HEK293 (cell line): ENCODE measurements at regions not wholly inside any gene's neighbourhood (a gene's known extent, or its start where the extent isn't known, plus 50 kb on each side); places are given as distances from the start of the nearest gene placed in this dataset.

Source experiments
- FEZF1 ChIP-seq: fragments of 450-650 bp; formaldehyde crosslinking; IDR thresholded peaks from 2 replicates; pipeline ENCODE4 v1.5.1; 2016; ENCODE audit warnings: missing biosample characterization, missing genetic modification characterization
- GLI4 ChIP-seq: fragments of 450-650 bp; formaldehyde crosslinking; IDR thresholded peaks from 2 replicates; pipeline ENCODE4 v1.5.1; 2016; ENCODE audit warnings: missing biosample characterization, missing genetic modification characterization
- KLF7 ChIP-seq: fragments of 450-650 bp; formaldehyde crosslinking; IDR thresholded peaks from 2 replicates; pipeline ENCODE4 v1.5.1; 2016; ENCODE audit warnings: missing biosample characterization, missing genetic modification characterization, borderline replicate concordance
- YY2 ChIP-seq: fragments of 450-650 bp; formaldehyde crosslinking; IDR thresholded peaks from 2 replicates; pipeline ENCODE4 v1.5.1; 2016; ENCODE audit warnings: missing biosample characterization, missing genetic modification characterization
- ZBTB1 ChIP-seq: fragments of 450-650 bp; formaldehyde crosslinking; IDR thresholded peaks from 2 replicates; pipeline ENCODE4 v1.5.1; 2016; ENCODE audit warnings: missing biosample characterization, missing genetic modification characterization
- ZBTB17 ChIP-seq: fragments of 450-650 bp; formaldehyde crosslinking; IDR thresholded peaks from 2 replicates; pipeline ENCODE4 v1.5.1; 2016; ENCODE audit warnings: missing biosample characterization, missing genetic modification characterization
- ZBTB44 ChIP-seq: fragments of 450-650 bp; IDR thresholded peaks from 2 replicates; pipeline ENCODE4 v1.5.1; 2018; ENCODE audit warnings: missing biosample characterization, mild to moderate bottlenecking, missing genetic modification characterization
- ZFP69B ChIP-seq: fragments of 450-650 bp; formaldehyde crosslinking; IDR thresholded peaks from 2 replicates; pipeline ENCODE4 v1.5.1; 2016; ENCODE audit warnings: missing biosample characterization, missing genetic modification characterization
- ZNF112 ChIP-seq: fragments of 450-650 bp; formaldehyde crosslinking; IDR thresholded peaks from 2 replicates; pipeline ENCODE4 v1.5.0; 2017; ENCODE audit warnings: missing biosample characterization, missing genetic modification characterization
- ZNF175 ChIP-seq: fragments of 450-650 bp; formaldehyde crosslinking; IDR thresholded peaks from 2 replicates; pipeline ENCODE4 v1.5.1; 2016; ENCODE audit warnings: missing biosample characterization, missing genetic modification characterization
- ZNF223 ChIP-seq: fragments of 450-650 bp; formaldehyde crosslinking; IDR thresholded peaks from 2 replicates; pipeline ENCODE4 v1.5.1; 2016; ENCODE audit warnings: missing biosample characterization, missing genetic modification characterization
- ZNF341 ChIP-seq: fragments of 450-650 bp; formaldehyde crosslinking; IDR thresholded peaks from 2 replicates; pipeline ENCODE4; 2016; ENCODE audit warnings: low read depth, missing biosample characterization, missing genetic modification characterization
- ZNF362 ChIP-seq: fragments of 450-650 bp; formaldehyde crosslinking; IDR thresholded peaks from 2 replicates; pipeline ENCODE4 v1.5.1; 2016; ENCODE audit warnings: missing biosample characterization, missing genetic modification characterization
- ZNF366 ChIP-seq: fragments of 450-650 bp; formaldehyde crosslinking; conservative IDR thresholded peaks from 2 replicates; pipeline ENCODE4 v1.5.1; 2016; ENCODE audit warnings: missing biosample characterization, missing genetic modification characterization
- ZNF48 ChIP-seq: fragments of 450-650 bp; formaldehyde crosslinking; IDR thresholded peaks from 2 replicates; pipeline ENCODE4 v1.5.1; 2016; ENCODE audit warnings: missing biosample characterization, missing genetic modification characterization
- ZNF510 ChIP-seq: fragments of 450-650 bp; formaldehyde crosslinking; IDR thresholded peaks from 2 replicates; pipeline ENCODE4 v1.5.1; 2018; ENCODE audit warnings: mild to moderate bottlenecking, missing genetic modification characterization, missing biosample characterization; ENCODE audit not compliant: insufficient replicate concordance
- ZNF514 ChIP-seq: fragments of 450-650 bp; formaldehyde crosslinking; IDR thresholded peaks from 2 replicates; pipeline ENCODE4 v1.5.1; 2016; ENCODE audit warnings: missing biosample characterization, missing genetic modification characterization
- ZNF600 ChIP-seq: fragments of 450-650 bp; formaldehyde crosslinking; IDR thresholded peaks from 2 replicates; pipeline ENCODE4 v1.5.1; 2016; ENCODE audit warnings: missing biosample characterization, missing genetic modification characterization
- ZNF610 ChIP-seq: fragments of 450-650 bp; formaldehyde crosslinking; IDR thresholded peaks from 2 replicates; pipeline ENCODE4 v1.5.1; 2016; ENCODE audit warnings: missing biosample characterization, missing genetic modification characterization, borderline replicate concordance
- ZNF664 ChIP-seq: fragments of 450-650 bp; formaldehyde crosslinking; IDR thresholded peaks from 2 replicates; pipeline ENCODE4 v1.5.1; 2016; ENCODE audit warnings: missing biosample characterization, missing genetic modification characterization
- ZNF76 ChIP-seq: fragments of 450-650 bp; formaldehyde crosslinking; IDR thresholded peaks from 2 replicates; pipeline ENCODE4; 2016; ENCODE audit warnings: low read depth, missing biosample characterization, missing genetic modification characterization, borderline replicate concordance
- ZNF776 ChIP-seq: fragments of 450-650 bp; formaldehyde crosslinking; IDR thresholded peaks from 2 replicates; pipeline ENCODE4 v1.5.0; 2017; ENCODE audit warnings: missing biosample characterization, missing genetic modification characterization, borderline replicate concordance
- ZNF777 ChIP-seq: fragments of 450-650 bp; formaldehyde crosslinking; IDR thresholded peaks from 2 replicates; pipeline ENCODE4 v1.5.1; 2017; ENCODE audit warnings: missing biosample characterization, missing genetic modification characterization, borderline replicate concordance
- ZSCAN18 ChIP-seq: fragments of 450-650 bp; formaldehyde crosslinking; IDR thresholded peaks from 2 replicates; pipeline ENCODE4 v1.5.1; 2016; ENCODE audit warnings: missing biosample characterization, missing genetic modification characterization
- TF ChIP-seq, protein P1 (sequence below): fragments of 450-650 bp; formaldehyde crosslinking; IDR thresholded peaks from 2 replicates; pipeline ENCODE4 v1.5.1; 2016; ENCODE audit warnings: missing biosample characterization, missing genetic modification characterization
- TF ChIP-seq, protein P2 (sequence below): fragments of 450-650 bp; formaldehyde crosslinking; IDR thresholded peaks from 2 replicates; pipeline ENCODE4 v1.5.1; 2016; ENCODE audit warnings: missing biosample characterization, missing genetic modification characterization
- TF ChIP-seq, protein P3 (sequence below): fragments of 450-650 bp; formaldehyde crosslinking; IDR thresholded peaks from 2 replicates; pipeline ENCODE4; 2016; ENCODE audit warnings: missing biosample characterization, missing genetic modification characterization
- TF ChIP-seq, protein P4 (sequence below): fragments of 450-650 bp; formaldehyde crosslinking; IDR thresholded peaks from 2 replicates; pipeline ENCODE4 v1.5.1; 2017; ENCODE audit warnings: missing biosample characterization, missing genetic modification characterization
- TF ChIP-seq, protein P5 (sequence below): fragments of 450-650 bp; formaldehyde crosslinking; IDR thresholded peaks from 2 replicates; pipeline ENCODE4 v1.5.1; 2017; ENCODE audit warnings: missing biosample characterization, missing genetic modification characterization

DNA sequence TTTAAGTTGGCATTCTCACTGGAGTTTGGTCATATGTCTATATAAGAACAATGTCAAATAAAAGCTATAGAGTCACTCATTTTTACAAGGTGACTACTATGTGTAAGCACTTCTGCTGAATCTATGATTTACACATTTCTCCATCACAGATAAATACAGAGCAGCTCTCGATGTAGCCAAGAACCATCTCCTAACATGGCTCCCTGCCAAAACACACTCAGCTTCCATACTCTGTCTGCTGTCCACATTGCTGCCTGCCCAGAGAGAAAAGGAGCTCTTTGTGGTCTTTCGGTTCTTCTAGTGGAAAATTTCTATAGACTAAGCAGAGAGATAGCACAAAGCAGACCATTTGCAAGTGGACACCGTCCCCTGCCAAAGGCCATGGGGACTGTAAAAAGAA lies 190.9 kb upstream of the KLF12 start (continued):
- TF ChIP-seq, protein P1, sequence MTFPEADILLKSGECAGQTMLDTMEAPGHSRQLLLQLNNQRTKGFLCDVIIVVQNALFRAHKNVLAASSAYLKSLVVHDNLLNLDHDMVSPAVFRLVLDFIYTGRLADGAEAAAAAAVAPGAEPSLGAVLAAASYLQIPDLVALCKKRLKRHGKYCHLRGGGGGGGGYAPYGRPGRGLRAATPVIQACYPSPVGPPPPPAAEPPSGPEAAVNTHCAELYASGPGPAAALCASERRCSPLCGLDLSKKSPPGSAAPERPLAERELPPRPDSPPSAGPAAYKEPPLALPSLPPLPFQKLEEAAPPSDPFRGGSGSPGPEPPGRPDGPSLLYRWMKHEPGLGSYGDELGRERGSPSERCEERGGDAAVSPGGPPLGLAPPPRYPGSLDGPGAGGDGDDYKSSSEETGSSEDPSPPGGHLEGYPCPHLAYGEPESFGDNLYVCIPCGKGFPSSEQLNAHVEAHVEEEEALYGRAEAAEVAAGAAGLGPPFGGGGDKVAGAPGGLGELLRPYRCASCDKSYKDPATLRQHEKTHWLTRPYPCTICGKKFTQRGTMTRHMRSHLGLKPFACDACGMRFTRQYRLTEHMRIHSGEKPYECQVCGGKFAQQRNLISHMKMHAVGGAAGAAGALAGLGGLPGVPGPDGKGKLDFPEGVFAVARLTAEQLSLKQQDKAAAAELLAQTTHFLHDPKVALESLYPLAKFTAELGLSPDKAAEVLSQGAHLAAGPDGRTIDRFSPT, result peak; percentile 78
- no peak for TF ChIP-seq ZNF76
- TF ChIP-seq ZNF610 (tag by site-specific recombination), result peak; percentile 55; the same call in 1 of the 2 replicates
- no peak for TF ChIP-seq ZBTB1 (tag by site-specific recombination)
- no peak for TF ChIP-seq ZFP69B (tag by site-specific recombination)
- no peak for TF ChIP-seq ZNF362 (tag by site-specific recombination)
- TF ChIP-seq ZNF664 (tag by site-specific recombination), result no peak
- TF ChIP-seq GLI4 (tag by site-specific recombination), result no peak
- no peak for TF ChIP-seq ZNF777 (tag by site-specific recombination)
- TF ChIP-seq ZNF112, result no peak
- no peak for TF ChIP-seq ZNF48 (tag by site-specific recombination)
- TF ChIP-seq ZNF341 (tag by site-specific recombination), result no peak
- TF ChIP-seq ZNF600 (tag by site-specific recombination), result peak; percentile 77
- no peak for TF ChIP-seq ZNF776 (tag by site-specific recombination)
- TF ChIP-seq ZNF514 (tag by site-specific recombination), result no peak
- TF ChIP-seq, protein P2, sequence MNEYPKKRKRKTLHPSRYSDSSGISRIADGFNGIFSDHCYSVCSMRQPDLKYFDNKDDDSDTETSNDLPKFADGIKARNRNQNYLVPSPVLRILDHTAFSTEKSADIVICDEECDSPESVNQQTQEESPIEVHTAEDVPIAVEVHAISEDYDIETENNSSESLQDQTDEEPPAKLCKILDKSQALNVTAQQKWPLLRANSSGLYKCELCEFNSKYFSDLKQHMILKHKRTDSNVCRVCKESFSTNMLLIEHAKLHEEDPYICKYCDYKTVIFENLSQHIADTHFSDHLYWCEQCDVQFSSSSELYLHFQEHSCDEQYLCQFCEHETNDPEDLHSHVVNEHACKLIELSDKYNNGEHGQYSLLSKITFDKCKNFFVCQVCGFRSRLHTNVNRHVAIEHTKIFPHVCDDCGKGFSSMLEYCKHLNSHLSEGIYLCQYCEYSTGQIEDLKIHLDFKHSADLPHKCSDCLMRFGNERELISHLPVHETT, result no peak
- TF ChIP-seq KLF7, result no peak; the same call in 1 of the 2 replicates
- no peak for TF ChIP-seq YY2 (tag by site-specific recombination)
- TF ChIP-seq, protein P3, sequence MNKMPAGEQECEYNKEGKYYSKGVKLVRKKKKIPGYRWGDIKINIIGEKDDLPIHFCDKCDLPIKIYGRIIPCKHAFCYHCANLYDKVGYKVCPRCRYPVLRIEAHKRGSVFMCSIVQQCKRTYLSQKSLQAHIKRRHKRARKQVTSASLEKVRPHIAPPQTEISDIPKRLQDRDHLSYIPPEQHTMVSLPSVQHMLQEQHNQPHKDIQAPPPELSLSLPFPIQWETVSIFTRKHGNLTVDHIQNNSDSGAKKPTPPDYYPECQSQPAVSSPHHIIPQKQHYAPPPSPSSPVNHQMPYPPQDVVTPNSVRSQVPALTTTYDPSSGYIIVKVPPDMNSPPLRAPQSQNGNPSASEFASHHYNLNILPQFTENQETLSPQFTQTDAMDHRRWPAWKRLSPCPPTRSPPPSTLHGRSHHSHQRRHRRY (tag by site-specific recombination), result no peak
- TF ChIP-seq, protein P4, sequence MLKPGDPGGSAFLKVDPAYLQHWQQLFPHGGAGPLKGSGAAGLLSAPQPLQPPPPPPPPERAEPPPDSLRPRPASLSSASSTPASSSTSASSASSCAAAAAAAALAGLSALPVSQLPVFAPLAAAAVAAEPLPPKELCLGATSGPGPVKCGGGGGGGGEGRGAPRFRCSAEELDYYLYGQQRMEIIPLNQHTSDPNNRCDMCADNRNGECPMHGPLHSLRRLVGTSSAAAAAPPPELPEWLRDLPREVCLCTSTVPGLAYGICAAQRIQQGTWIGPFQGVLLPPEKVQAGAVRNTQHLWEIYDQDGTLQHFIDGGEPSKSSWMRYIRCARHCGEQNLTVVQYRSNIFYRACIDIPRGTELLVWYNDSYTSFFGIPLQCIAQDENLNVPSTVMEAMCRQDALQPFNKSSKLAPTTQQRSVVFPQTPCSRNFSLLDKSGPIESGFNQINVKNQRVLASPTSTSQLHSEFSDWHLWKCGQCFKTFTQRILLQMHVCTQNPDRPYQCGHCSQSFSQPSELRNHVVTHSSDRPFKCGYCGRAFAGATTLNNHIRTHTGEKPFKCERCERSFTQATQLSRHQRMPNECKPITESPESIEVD, result peak; percentile 89
- no peak for TF ChIP-seq ZNF510 (tag by site-specific recombination)
- TF ChIP-seq, protein P5, sequence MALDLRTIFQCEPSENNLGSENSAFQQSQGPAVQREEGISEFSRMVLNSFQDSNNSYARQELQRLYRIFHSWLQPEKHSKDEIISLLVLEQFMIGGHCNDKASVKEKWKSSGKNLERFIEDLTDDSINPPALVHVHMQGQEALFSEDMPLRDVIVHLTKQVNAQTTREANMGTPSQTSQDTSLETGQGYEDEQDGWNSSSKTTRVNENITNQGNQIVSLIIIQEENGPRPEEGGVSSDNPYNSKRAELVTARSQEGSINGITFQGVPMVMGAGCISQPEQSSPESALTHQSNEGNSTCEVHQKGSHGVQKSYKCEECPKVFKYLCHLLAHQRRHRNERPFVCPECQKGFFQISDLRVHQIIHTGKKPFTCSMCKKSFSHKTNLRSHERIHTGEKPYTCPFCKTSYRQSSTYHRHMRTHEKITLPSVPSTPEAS, result no peak
- peak; percentile 74 for TF ChIP-seq ZBTB17 (tag by site-specific recombination)
- peak; percentile 82; the same call in 1 of the 2 replicates for TF ChIP-seq ZBTB44 (tag by site-specific recombination)
- no peak for TF ChIP-seq ZNF366
- TF ChIP-seq ZSCAN18, result no peak
- TF ChIP-seq FEZF1 (tag by site-specific recombination), result peak; percentile 99
- no peak for TF ChIP-seq ZNF175
- TF ChIP-seq ZNF223 (tag by site-specific recombination), result no peak
